ENCODE measurements at regions not wholly inside any gene's neighbourhood (a gene's known extent, or its start where the extent isn't known, plus 50 kb on each side); places are given as distances from the start of the nearest gene placed in this dataset.
A peak's percentile ranks its signal among the peaks of the same experiment; 100 is the strongest.

GRCh38 chr11:111444040-111444439, 65.0 kb upstream of the POU2AF1 start:
- no peak for DNase-seq (ENCODE audit: low spot score)

- no peak for DNase-seq (ENCODE audit: low spot score)
Observed at GRCh38 chr11:111443640-111444039, 64.6 kb upstream of the POU2AF1 start.

GRCh38 chr11:111443032-111443431, 64.0 kb upstream of the POU2AF1 start:
- DNase-seq (ENCODE audit: low spot score): no peak

- DNase-seq (ENCODE audit: low spot score): no peak
Observed at GRCh38 chr11:111441443-111441842, 62.4 kb upstream of the POU2AF1 start.

- DNase-seq (ENCODE audit: low spot score): no peak
Observed at GRCh38 chr11:111440416-111441205, 61.5 kb upstream of the POU2AF1 start.

GRCh38 chr11:111439901-111440300, 60.8 kb upstream of the POU2AF1 start:
- DNase-seq (ENCODE audit: low spot score): no peak

GRCh38 chr11:111438846-111439520, 59.9 kb upstream of the POU2AF1 start:
- DNase-seq (ENCODE audit: low spot score): no peak

- DNase-seq (ENCODE audit: low spot score): no peak
Observed at GRCh38 chr11:111438168-111438567, 59.1 kb upstream of the POU2AF1 start.

GRCh38 chr11:111435046-111435698, 56.1 kb upstream of the POU2AF1 start:
- DNase-seq (ENCODE audit: low spot score): no peak

GRCh38 chr11:111429066-111429506, 50.0 kb upstream of the POU2AF1 start:
- DNase-seq (ENCODE audit: low spot score): peak; percentile 51
